NCI-H526 (cell line): ENCODE measurements at regions not wholly inside any gene's neighbourhood (a gene's known extent, or its start where the extent isn't known, plus 50 kb on each side); places are given as distances from the start of the nearest gene placed in this dataset.

ENCODE experiments used
- DNase-seq, 2 experiments: peaks; one replicate each; lab custom pipeline; 2025; lab: John Stamatoyannopoulos, UW

- DNase-seq: no peak
These were observed 50.0 kb downstream of the JAKMIP3 start for GRCh38 chr10:132115732-132116131.

GRCh38 chr10:132117146-132117545, 51.4 kb downstream of the JAKMIP3 start:
- DNase-seq: no peak

GRCh38 chr10:132117636-132118190, 52.0 kb downstream of the JAKMIP3 start:
- no peak for DNase-seq

- no peak for DNase-seq
These were observed 52.6 kb downstream of the JAKMIP3 start for GRCh38 chr10:132118366-132118765.

- DNase-seq: no peak
These were observed 54.5 kb downstream of the JAKMIP3 start for GRCh38 chr10:132120200-132120599.

- DNase-seq: no peak
These were observed 55.2 kb downstream of the JAKMIP3 start for GRCh38 chr10:132120734-132121510.

GRCh38 chr10:132121511-132121830, 55.7 kb downstream of the JAKMIP3 start:
- DNase-seq: no peak

- no peak for DNase-seq
These were observed 56.5 kb downstream of the JAKMIP3 start for GRCh38 chr10:132122097-132122861.

GRCh38 chr10:132122939-132123445, 57.2 kb downstream of the JAKMIP3 start:
- DNase-seq: no peak

- DNase-seq: no peak
These were observed 57.9 kb downstream of the JAKMIP3 start for GRCh38 chr10:132123606-132124005.

GRCh38 chr10:132124201-132124920, 58.6 kb downstream of the JAKMIP3 start:
- DNase-seq: no peak

- peak in 1 of 2 experiments; percentile 47 for DNase-seq
These were observed 57.3 kb upstream of the DPYSL4 start for GRCh38 chr10:132129431-132129830.

GRCh38 chr10:132130286-132131265, 56.2 kb upstream of the DPYSL4 start:
- DNase-seq: no peak

GRCh38 chr10:132131581-132132420, 54.9 kb upstream of the DPYSL4 start:
- DNase-seq: no peak

- DNase-seq: no peak
These were observed 54.3 kb upstream of the DPYSL4 start for GRCh38 chr10:132132421-132132841.

GRCh38 chr10:132133005-132133404, 53.7 kb upstream of the DPYSL4 start:
- no peak for DNase-seq

GRCh38 chr10:132133449-132134240, 53.1 kb upstream of the DPYSL4 start:
- DNase-seq: no peak

GRCh38 chr10:132134241-132135052, 52.3 kb upstream of the DPYSL4 start:
- DNase-seq: no peak
